ENCODE measurements at regions not wholly inside any gene's neighbourhood (a gene's known extent, or its start where the extent isn't known, plus 50 kb on each side); places are given as distances from the start of the nearest gene placed in this dataset.
A peak's percentile ranks its signal among the peaks of the same experiment; 100 is the strongest.

GRCh38 chr22:48650323-48651035, 1177.2 kb downstream of the BRD1 start:
- Histone ChIP-seq H3K27ac (peak overlapping the region in 2 of 4 donors; percentile 36 to 80), H3K4me3 (no peak overlapping the region), H3K27me3 (no peaks in the 10 kb centered on the region), H3K9me3 (peaks cover 0 to 6% (median 0%) of the 10 kb centered on the region in 4 donors), H3K36me3 (peaks cover 0 to 18% (median 0%) of the 10 kb centered on the region in 3 donors), H3K4me1 (peaks cover 0 to 41% (median 7%) of the 10 kb centered on the region in 4 donors)
- WGBS, 2 donors = 91 to 92% methylated on average over 17 of the region's 17 CpGs
- no peak for DNase-seq (ENCODE audit: low spot score in 2 of 2)
- no peak for TF ChIP-seq CTCF (IDR thresholded peaks at IDR 0.05)
- TF ChIP-seq EP300 (IDR thresholded peaks at IDR 0.05) = no peak
- TF ChIP-seq POLR2A (IDR thresholded peaks at IDR 0.05) = no peak

- no peaks in the 10 kb centered on the region for H3K9me3 ChIP-seq
- peaks cover 0 to 18% (median 0%) of the 10 kb centered on the region in 3 donors for H3K36me3 ChIP-seq
- H3K4me1 ChIP-seq = peaks cover 0 to 37% (median 7%) of the 10 kb centered on the region in 4 donors
- TF ChIP-seq CTCF (IDR thresholded peaks at IDR 0.05) (no peak), POLR2A (IDR thresholded peaks at IDR 0.05) (no peak), EP300 (IDR thresholded peaks at IDR 0.05) (no peak)
- 59 to 73% methylated on average over 10 to 16 of the region's 16 CpGs for WGBS, 2 donors
- DNase-seq (ENCODE audit: low spot score in 2 of 2) = no peak
- H3K4me3 ChIP-seq = no peak overlapping the region
- peak overlapping the region in 2 of 4 donors; percentile 33 to 36 for H3K27ac ChIP-seq
- no peaks in the 10 kb centered on the region for H3K27me3 ChIP-seq
Measured at GRCh38 chr22:48649466-48649865, 1178.2 kb downstream of the BRD1 start.

- TF ChIP-seq CTCF (IDR thresholded peaks at IDR 0.05) = no peak
- no peak for TF ChIP-seq EP300 (IDR thresholded peaks at IDR 0.05)
- no peak for TF ChIP-seq POLR2A (IDR thresholded peaks at IDR 0.05)
- no peaks in the 10 kb centered on the region for H3K9me3 ChIP-seq
- no peak overlapping the region for H3K4me3 ChIP-seq
- H3K36me3 ChIP-seq = peaks cover 0 to 18% (median 0%) of the 10 kb centered on the region in 3 donors
- 86 to 89% methylated on average over 9 of the region's 9 CpGs for WGBS, 2 donors
- H3K4me1 ChIP-seq = peaks cover 0 to 36% (median 7%) of the 10 kb centered on the region in 4 donors
- no peaks in the 10 kb centered on the region for H3K27me3 ChIP-seq
- no peak for DNase-seq (ENCODE audit: low spot score in 2 of 2)
- peak overlapping the region in 2 of 4 donors; percentile 33 to 36 for H3K27ac ChIP-seq
Measured at GRCh38 chr22:48649031-48649430, 1178.6 kb downstream of the BRD1 start.

- Histone ChIP-seq H3K9me3 (no peaks in the 10 kb centered on the region), H3K27ac (no peak overlapping the region), H3K27me3 (no peaks in the 10 kb centered on the region), H3K4me3 (no peak overlapping the region), H3K4me1 (peaks cover 0 to 36% (median 9%) of the 10 kb centered on the region in 4 donors), H3K36me3 (peaks cover 0 to 18% (median 0%) of the 10 kb centered on the region in 3 donors)
- no peak for TF ChIP-seq CTCF (IDR thresholded peaks at IDR 0.05)
- no peak for TF ChIP-seq POLR2A (IDR thresholded peaks at IDR 0.05)
- no peak for TF ChIP-seq EP300 (IDR thresholded peaks at IDR 0.05)
- DNase-seq (ENCODE audit: low spot score in 2 of 2) = no peak
- WGBS, 2 donors = 89 to 90% methylated on average over 22 to 25 of the region's 25 CpGs
Measured at GRCh38 chr22:48647606-48648515, 1179.8 kb downstream of the BRD1 start.

Data from tibial nerve (tissue), 4 donors.